NCI-H510A (cell line): ENCODE measurements at regions not wholly inside any gene's neighbourhood (a gene's known extent, or its start where the extent isn't known, plus 50 kb on each side); places are given as distances from the start of the nearest gene placed in this dataset.

Source experiments
- DNase-seq: peaks from one replicate; lab custom pipeline; 2025; lab: John Stamatoyannopoulos, UW

DNA sequence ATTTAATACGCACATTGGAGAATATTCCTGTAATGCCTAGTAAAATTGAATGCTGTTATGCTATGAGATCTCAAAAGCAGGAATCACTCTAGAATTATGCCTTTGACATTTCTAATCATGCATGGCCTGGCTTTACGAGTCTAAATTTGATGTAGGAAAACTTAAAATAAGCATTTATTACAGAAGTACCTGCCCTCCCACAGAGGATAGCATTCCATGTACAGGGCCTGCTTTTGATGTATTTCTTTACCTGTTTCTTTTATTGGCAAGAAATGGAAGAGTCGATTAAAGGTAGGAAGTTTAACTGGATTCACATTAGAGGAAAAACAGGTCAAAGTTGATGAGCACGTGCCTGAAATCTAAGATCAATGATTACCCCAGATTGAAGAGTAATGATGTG, 219.5 kb downstream of the PCDH7 start:
- no peak for DNase-seq

DNA sequence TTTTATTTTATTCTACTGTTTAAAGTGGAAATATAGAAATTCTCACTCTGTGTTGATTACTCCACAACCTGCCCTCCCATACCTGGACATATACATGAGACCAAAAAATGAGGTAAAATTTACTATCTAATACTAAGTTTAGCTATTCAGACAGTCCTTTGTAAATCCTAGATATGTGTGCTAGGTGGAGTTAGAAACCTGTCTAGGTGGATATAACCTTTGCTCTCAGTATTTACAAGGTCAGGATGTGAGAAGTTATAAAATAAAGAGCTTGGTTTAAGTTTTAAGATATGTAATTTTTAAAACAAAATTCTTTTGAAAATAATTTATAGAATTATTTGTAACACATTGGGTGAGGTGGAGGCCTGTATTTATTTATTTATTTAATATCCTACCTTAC, 221.5 kb downstream of the PCDH7 start:
- DNase-seq = no peak

DNA sequence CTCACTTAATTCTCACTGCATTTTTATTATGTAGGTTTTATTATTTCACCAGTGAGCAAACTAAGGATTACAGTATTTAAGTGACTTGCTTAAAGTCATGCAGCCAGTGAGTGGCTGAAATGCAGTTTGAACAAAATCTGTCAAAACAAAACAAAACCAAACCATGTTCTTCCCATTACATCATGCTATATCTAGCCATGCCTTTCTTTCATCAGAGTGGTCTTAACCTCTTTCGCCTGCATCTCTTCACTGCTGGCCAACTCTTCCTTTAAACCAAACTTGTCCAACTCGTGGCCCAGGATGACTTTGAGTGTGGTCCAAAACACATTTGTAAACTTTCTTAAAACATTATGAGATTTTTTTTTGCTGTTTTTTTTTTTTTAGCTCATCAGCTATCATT, 223.2 kb downstream of the PCDH7 start:
- DNase-seq = no peak

DNA sequence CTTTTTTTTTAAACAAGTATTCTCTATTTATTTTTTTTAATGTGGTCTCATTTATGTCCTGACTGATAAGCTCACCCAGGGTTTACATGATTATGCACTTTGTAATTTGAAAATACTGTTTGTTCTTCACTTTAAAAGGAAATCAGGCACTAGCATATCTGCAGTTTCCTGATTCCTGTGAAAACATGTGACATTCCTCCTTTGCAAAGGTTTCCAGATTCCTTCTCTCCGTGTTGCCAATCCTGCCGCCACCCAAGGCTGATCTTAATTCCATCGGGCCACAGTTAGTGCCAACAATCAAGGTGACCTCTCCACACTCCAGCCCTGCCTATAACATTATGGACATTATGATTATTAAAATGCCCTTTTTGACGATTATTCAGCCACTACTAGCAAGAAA, 225.4 kb downstream of the PCDH7 start:
- DNase-seq = no peak

DNA sequence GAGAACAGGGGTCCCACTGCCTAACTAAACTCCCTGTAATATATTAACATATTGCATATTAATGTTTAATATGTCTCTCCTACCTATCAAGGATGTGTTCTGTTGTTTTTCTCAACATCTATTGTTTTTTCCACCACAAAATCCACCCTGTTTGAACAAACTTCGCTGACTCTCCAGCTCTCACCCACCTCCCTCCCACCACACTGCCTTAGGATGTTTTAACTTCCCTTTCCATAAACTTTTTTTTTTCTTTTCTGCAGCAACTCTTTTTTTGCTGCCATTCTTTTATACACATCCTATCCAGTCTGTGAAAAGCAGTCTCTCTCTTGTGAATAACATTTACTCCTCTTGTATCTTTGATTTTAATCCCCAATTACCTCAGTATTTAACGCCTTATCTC, 226.1 kb downstream of the PCDH7 start:
- DNase-seq = no peak

DNA sequence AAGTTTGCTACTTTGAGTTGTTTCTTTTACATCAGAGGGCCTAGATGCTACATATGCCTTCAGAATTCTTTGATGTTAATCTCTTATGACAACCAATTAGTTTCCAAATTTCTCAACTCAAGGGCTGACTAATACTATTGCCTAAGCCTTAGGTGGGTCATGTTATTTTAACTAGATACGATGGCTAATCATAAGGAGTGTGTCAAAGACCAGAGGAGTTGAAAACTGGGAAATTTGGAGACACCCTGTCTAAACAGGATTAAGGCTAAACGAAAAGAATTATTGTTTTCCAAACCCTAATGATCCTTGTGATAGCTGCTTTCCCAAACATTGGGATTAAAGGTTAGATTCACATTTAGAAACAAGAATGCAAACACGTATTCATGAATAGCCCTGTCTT, 228.5 kb downstream of the PCDH7 start:
- no peak for DNase-seq

DNA sequence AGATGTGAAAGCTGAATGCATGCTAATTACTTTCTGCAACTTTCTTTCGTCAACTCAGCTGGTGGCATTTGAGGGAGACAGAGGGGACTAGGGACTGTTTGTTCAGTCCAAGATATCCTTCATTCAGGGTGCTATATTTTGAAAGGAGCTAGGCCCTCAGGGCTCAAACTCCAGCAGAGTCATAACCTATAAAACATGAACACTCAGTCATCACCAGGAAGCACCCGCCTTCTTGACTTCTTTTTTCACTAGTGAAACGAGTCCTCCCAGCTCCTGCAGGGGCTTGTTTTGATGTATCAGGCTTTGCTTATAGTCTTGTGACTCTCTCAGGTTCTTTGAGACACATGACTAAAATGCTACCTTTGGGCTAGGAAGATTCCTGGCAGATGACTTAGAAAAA, 230.6 kb downstream of the PCDH7 start:
- DNase-seq = no peak

DNA sequence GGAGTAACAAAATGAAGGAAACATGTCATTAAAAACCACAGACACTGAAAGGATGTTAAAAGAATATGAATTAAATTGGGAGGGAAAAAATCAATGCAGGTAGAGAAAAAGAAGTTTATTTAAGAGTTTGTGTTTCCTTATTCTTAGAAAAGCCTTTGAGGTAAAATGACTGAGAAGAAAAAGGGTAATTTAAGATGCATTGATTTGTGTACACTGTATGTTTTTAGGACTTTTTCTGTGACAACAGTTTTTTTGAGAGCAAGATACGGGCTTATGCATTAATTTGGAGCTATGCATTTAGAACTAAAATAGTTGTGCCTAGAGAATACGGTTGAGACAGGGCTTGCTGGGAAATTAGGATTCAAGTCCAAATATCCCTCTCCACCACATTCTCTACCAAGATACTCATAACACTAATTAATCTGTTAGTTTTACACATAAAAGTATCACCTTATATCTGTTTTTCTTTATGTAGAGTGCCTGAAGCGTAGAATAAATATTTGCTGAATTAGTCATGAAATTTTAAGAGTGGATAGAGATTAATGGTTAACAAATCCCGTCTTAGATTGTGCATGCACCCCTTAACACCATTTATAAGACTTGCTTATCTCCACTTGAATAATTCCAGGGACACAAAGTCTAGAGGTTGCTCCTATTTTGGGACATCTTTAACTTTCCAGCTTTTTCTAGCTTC, 232.5 kb downstream of the PCDH7 start:
- no peak for DNase-seq

DNA sequence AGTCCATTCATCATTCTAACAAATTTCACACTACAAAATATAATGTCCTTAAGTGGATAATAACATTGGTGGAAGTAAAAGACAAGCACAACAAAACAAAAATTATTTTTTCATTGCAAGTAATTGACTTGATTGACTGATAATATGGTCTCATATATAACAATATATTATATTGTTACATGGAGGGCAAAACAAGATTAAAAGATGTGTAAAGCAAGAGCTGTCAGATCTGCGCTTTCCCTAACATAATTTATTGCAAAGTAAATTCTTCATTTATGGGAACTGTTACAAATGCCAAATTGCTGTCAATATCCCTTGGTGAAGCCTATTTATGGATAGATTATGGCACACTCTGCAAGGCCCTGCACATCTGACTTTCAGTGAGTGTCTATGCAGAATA, 233.6 kb downstream of the PCDH7 start:
- no peak for DNase-seq

DNA sequence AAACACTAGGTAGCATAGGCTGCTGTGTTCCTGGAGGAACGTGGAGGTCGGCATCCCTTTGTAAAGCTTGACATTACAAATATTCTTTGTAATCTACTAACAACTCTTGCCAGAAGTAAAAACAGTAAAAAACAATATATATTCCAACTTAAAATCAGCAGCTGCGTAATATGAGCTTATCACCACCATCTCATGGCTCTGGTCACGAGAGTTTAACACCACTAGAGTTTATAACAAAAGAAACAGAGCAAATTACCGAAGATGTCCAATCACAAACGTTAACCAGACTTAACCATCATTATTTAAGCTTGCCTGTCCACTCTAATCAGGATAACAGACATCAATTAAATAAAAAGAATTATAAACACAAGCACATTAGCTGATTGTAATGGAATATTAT, 236.7 kb downstream of the PCDH7 start:
- DNase-seq = no peak

DNA sequence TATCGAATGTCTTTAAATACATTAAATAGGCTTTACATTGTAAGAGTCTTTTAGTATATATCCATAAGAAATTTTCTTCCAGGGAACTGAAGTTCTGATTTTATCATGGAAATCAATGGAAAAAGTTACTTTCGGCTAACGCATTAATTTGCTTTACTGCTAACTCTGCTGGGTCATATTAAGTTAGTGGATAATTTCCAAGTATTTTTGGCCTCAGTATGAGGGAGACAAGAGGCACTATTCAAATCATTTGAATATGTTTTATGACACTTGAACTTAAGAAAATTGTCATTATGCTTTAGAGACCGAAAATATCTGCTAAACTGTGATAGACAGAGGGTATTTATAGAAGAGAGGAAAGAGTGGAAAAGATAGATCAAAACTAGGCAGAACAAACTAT, 237.5 kb downstream of the PCDH7 start:
- no peak for DNase-seq

DNA sequence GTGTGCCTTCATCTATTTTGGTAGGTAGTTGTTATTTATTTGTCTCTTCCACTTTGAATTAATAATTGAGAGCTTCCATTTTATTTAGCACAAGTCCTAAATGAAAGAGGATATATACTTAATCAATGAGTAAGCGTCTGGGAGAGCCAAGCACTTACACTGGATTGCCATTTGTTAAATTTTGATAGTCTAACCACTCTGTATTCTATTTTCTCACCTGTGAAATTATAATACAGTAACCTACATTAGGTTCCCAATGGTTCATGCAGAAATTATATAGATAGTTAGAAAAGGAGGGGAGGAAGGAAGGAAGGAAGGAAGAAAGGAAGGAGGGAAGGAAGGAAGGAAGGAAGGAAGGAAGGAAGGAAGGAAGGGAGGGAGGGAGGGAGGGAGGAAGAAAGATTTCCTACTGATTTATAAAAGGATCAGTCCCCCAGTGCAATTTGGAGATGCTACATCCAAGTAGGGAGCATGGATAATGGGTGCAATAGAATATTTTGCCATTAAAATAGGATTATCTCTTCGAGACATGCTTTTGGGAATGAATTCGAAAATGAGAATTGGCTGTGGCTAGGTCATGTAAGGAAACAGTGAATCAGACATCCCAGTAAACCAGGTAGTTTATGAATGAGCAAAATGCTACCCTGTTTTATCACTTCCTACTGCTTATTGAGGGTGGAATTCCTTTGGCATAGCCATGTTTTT, 239.8 kb downstream of the PCDH7 start:
- no peak for DNase-seq

DNA sequence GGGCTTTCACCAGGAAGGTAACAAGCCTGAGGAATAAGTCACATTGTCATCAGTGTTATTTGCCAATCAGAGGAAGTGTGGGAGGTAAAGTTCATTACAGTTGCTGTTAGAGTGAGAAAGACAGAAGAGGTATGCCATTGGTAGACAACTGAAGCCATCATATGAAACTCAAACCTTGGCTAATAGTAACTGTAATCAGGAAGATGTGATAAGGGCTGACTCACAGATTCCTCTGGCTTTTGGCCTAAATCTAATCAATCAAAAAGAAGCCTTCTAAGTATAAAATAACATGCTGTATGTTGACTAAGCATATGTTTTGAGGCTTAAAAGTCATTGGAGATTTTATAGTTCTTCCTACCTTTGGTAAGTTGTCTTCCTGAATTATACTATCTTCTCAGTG, 242.8 kb downstream of the PCDH7 start:
- DNase-seq = no peak

DNA sequence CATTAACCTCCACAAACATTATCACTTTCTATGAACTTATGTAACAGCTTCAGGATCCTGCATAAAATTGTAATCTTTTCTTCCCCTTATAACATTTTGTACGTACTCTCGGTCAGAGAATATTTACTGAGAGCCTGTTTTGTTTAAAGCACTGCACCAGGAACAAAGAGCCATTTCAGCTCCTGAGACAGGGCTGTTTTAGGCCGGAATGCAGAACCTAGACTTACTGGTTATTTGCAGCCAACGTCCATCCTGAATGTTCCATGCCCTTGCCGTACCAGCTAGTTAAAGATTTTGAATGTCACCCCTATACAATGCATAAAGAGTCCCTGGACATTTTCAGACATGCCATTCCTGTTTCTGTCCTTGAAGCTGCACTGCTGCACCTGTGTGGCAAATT, 248.8 kb downstream of the PCDH7 start:
- DNase-seq = no peak

DNA sequence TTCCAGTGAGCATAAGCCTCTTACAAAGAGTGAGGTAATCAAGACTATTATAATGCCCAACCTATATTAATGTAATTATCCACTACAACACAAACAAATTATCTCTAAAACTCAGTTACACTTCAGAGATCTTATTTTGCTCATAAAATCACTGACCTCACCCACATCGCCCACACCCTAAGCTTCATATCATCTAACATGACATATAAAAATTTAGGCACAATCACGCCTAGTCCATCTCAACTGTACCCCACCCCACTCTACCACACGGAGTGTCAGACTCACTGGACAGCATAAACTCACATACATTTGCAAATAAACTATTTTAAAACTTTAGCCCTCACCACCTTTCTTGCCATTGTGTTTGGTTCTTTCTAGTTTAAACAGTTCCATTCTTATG, 252.4 kb downstream of the PCDH7 start:
- DNase-seq = no peak

DNA sequence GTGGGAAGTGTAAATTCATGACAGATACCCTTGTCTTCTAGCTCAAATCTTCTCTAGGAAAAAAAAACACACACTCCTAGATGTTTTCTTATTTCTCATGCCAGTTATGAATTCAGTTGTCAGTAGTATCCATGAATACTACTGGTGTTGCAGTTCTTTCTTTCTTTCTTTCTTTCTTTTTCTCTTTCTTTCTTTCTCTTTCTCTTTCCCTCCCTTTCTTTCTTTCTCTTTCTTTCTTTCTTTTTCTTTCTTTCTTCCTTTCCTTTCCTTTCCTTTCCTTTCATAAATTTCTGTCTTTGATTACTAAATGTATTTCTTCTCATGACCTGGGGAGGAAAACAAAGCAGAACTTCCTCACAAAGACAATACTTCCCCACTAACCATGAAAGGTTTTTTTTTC, 253.8 kb downstream of the PCDH7 start:
- no peak for DNase-seq

DNA sequence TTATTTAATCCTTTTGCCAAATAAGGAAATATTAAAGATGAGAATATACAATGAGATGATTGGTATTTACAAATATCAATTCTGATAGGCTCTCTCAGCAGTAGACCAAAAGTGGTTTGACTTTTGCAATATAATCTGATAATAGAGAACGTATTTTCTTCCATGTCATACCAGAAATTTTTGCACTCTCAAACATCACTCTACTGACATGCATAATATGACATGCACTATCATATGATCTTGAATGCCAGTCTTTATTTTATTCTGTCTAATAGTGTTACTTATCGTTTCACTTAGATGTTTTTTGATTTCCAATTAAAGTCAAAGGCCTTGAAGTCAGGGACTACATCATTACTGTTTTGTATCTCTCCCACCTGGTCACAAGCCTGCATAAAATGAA, 259.2 kb downstream of the PCDH7 start:
- DNase-seq = no peak

DNA sequence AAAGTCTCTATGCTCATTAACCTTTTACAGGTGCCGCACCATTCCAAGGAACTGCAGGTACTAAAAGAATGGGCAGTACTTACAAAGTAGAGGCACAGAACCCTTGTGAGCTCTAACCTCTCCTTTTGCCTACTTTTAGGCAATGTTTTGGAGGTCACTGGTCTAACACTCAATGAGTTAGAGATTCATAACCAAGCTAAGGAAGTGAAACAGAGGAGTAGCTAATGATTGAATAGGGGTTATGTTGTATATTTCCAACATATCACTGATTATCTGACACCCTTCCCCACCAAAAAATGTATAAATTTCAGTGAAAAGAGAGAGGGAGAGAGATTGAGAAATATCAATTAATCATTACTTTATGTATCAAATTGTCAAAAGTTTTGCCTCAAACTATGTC, 269.3 kb downstream of the PCDH7 start:
- no peak for DNase-seq

DNA sequence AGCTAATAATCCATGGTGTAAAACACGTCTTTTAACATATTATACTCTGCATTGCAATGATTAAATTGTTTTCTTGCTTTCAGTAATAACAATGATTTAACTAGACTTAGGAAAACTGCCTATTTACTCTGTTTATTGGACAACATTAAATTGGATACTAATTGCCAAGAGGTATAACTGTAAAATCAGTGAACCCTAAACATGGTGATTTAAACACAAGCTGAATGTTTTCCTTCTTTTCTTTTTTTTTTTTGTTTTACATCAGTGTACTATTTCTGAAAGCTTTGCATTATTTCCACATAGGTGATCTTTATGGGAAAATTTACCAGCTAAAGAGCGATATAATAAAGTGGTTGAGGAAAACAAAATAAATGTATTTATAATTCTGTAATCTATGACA, 276.7 kb downstream of the PCDH7 start:
- DNase-seq = no peak

DNA sequence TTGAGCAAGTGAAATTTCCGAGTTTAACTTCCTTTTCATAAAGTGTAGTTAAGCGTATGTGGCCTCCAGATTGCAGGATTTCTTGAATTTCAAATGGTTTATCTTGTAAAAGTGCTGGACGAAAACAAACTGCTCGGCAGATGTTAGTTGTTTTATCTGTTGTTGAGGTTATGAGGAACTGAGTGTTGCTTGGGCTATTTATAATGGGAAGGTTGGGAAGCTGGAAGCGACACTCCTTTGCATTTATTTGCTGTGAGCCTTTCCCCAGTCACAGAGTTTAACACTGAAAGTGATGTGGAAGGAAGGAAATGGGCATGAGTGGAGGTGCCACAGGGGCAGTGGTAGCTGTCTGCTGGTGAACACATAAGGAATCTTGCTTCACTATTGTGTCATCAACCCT, 284.9 kb downstream of the PCDH7 start:
- no peak for DNase-seq

DNA sequence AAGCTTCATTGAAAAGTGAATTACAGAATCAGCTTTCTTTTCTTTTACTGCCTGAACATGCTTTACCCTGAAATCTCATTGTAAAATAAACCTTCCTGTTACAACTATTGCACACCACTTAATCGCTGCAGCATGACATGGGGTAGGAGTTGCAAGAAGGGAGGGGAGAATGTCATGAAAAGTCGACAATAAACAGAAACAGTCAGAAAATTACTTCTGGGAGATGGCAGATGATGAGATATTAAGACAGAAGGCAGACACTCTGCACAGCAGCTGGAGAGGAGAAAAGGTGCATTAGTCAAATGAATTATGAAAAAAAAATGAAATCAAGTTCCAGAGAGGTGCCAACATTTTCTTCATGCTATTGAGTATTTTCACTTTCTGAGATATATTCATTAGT, 287.7 kb downstream of the PCDH7 start:
- DNase-seq = no peak

DNA sequence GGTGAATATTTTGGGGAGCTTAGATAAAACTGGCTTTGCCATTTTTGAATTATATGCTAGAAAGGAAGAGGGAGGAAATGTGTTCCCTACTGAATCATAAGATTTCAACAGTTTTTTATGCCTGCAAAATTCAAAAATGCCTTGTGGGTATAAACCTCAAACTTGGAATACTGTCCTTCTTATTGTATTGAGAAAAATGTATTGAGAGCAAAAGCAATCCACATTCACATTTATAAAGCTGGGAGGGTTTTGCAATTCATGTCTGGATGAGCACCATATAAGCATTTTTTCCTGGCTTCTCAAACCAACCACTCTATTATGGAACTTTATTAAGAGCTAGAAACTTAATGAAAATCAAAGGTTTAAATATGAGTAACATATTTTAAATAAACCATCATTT, 289.8 kb downstream of the PCDH7 start:
- no peak for DNase-seq

DNA sequence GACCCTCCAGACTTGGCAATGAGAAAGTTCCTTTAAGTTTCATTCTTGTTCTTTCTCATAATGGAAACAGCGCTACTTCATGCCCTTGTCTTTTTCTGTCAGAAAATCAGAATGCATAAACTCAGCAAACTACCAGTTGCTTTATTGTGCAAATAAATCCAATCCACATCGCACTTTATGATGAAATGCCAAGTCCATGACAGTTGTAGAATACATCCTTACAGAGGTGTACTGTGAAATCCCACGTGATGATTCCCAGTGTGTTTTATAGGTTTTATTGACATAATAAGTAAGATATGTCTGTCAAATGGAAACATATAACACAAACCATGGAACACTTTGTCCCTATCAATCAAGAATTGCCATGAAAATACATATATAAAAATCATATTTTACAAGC, 295.0 kb downstream of the PCDH7 start:
- no peak for DNase-seq
